ENCODE measurements at regions not wholly inside any gene's neighbourhood (a gene's known extent, or its start where the extent isn't known, plus 50 kb on each side); places are given as distances from the start of the nearest gene placed in this dataset.

- TF ChIP-seq EZH2 (IDR thresholded peaks at IDR 0.05; ENCODE audit: insufficient read depth, poor library complexity, severe bottlenecking) (no peak), EZH2phosphoT487 (IDR thresholded peaks at IDR 0.05; ENCODE audit: insufficient read depth, low read depth) (no peak)
Observed at GRCh38 chr20:40195742-40196141, 493.3 kb downstream of the MAFB start.
